H1 (cell line): ENCODE measurements at regions not wholly inside any gene's neighbourhood (a gene's known extent, or its start where the extent isn't known, plus 50 kb on each side); places are given as distances from the start of the nearest gene placed in this dataset.
A peak's percentile ranks its signal among the peaks of the same experiment; 100 is the strongest.

Source experiments
- CTCF ChIA-PET: fragments of 300-600 bp; sonication (Branson Sonifier 250); formaldehyde crosslinking; loops from one replicate; lab custom pipeline; 2021; ENCODE audit not compliant: partially characterized antibody; lab: Charles Lee
- POLR2A ChIA-PET: fragments of 300-600 bp; sonication (Branson Sonifier 250); formaldehyde crosslinking; loops from one replicate; lab custom pipeline; 2021; ENCODE audit warnings: inconsistent platforms; ENCODE audit not compliant: partially characterized antibody; lab: Charles Lee
- DNase-seq, 2 experiments: peaks; one replicate each; pipeline versions ENCODE4 v3.0.0 to v3.0.0-alpha.2; 2010 to 2022; ENCODE audit warnings: low spot score in 2 of 2, low read depth in 1 of 2, mixed read lengths in 1 of 2
- FAIRE-seq: peaks from 2 replicates; lab custom pipeline; 2011; peaks lifted over from hg19 to GRCh38; lab: Jason Lieb, UNC
- H2AFZ ChIP-seq: 2 replicates; pipeline ENCODE4 v1.8.1; 2012; ENCODE audit warnings: low read length, inconsistent platforms
- H2AK5ac ChIP-seq: 2 replicates; pipeline ENCODE4 v1.6.1; 2013; ENCODE audit warnings: low read depth, low read length
- H2BK120ac ChIP-seq: replicated peaks from 2 replicates; pipeline ENCODE3; 2013; ENCODE audit warnings: low read depth, low read length, inconsistent platforms
- H2BK12ac ChIP-seq: 2 replicates; pipeline ENCODE4 v1.6.1; 2013; ENCODE audit warnings: low read depth, low read length
- H2BK15ac ChIP-seq: 2 replicates; pipeline ENCODE4 v1.6.1; 2013; ENCODE audit warnings: low read length
- H2BK20ac ChIP-seq: 2 replicates; pipeline ENCODE4 v1.6.1; 2013; ENCODE audit warnings: low read length
- H2BK5ac ChIP-seq: 2 replicates; pipeline ENCODE4 v1.6.1; 2013; ENCODE audit warnings: low read depth, low read length
- H3K14ac ChIP-seq: 2 replicates; pipeline ENCODE4 v1.6.1; 2013; ENCODE audit warnings: inconsistent platforms; ENCODE audit not compliant: insufficient read length
- H3K18ac ChIP-seq: 2 replicates; pipeline ENCODE4 v1.6.1; 2013; ENCODE audit warnings: low read length; ENCODE audit errors: extremely low read depth
- H3K23ac ChIP-seq: 2 replicates; pipeline ENCODE4 v1.6.1; 2013; ENCODE audit warnings: inconsistent platforms; ENCODE audit not compliant: insufficient read length
- H3K23me2 ChIP-seq: 2 replicates; pipeline ENCODE4 v1.6.1; 2013; ENCODE audit warnings: low read depth, low read length
- H3K27ac ChIP-seq: 2 replicates; pipeline ENCODE4 v1.6.1; 2011; ENCODE audit warnings: low read depth, low read length, inconsistent platforms
- H3K27me3 ChIP-seq, 4 experiments: replicated peaks in 1 of 4; 1 replicate in 1 of 4; 2 replicates in 3 of 4; pipeline versions ENCODE4 v1.6.1 to v1.8.1; 2011 to 2013; ENCODE audit warnings: low read length in 3 of 4, mild to moderate bottlenecking in 3 of 4, inconsistent platforms in 2 of 4, mixed read lengths in 2 of 4, moderate library complexity in 1 of 4; ENCODE audit not compliant: control insufficient read depth in 3 of 4, insufficient read depth in 3 of 4; ENCODE audit errors: extremely low read depth in 1 of 4
- H3K36me3 ChIP-seq, 4 experiments: 2 replicates each; pipeline versions ENCODE4 v1.6.1 to v1.8.1; 2011 to 2013; ENCODE audit warnings: mild to moderate bottlenecking in 4 of 4, low read length in 3 of 4, moderate library complexity in 2 of 4, control low read depth in 1 of 4, inconsistent platforms in 1 of 4; ENCODE audit not compliant: insufficient read depth in 4 of 4, control insufficient read depth in 2 of 4
- H3K4ac ChIP-seq: replicated peaks from 2 replicates; pipeline ENCODE3; 2013; ENCODE audit warnings: low read length, low read depth, mixed read lengths, inconsistent platforms; ENCODE audit not compliant: insufficient read length
- H3K4me1 ChIP-seq, 4 experiments: replicated peaks in 1 of 4; 1 replicate in 1 of 4; 2 replicates in 3 of 4; pipeline versions ENCODE4 v1.6.1 to v1.8.1; 2011 to 2013; ENCODE audit warnings: low read length in 3 of 4, inconsistent platforms in 2 of 4, mixed read lengths in 1 of 4; ENCODE audit not compliant: insufficient read depth in 4 of 4, control insufficient read depth in 3 of 4
- H3K4me2 ChIP-seq, 2 experiments: 2 replicates each; pipeline versions ENCODE4 v1.6.1 to v1.8.1; 2011 to 2013; ENCODE audit warnings: low read depth in 2 of 2, low read length in 2 of 2, control low read depth in 1 of 2, inconsistent platforms in 1 of 2, mild to moderate bottlenecking in 1 of 2; ENCODE audit not compliant: insufficient read depth in 1 of 2
- H3K4me3 ChIP-seq, 4 experiments: fragments of 200-600, 300-600 bp in 1 of 4; sonication (generic), shearing (Covaris generic), sonication (Bioruptor Twin) in 1 of 4; 2 replicates each; pipeline versions ENCODE4 v1.5.1 to v1.8.1; 2011 to 2016; ENCODE audit warnings: low read length in 4 of 4, low read depth in 3 of 4, control low read depth in 2 of 4, inconsistent platforms in 2 of 4, mild to moderate bottlenecking in 2 of 4, mixed read lengths in 1 of 4, moderate library complexity in 1 of 4; ENCODE audit not compliant: insufficient read depth in 2 of 4; ENCODE audit errors: extremely low read depth in 1 of 4
- H3K56ac ChIP-seq: replicated peaks from 2 replicates; pipeline ENCODE3; 2013; ENCODE audit warnings: low read depth, mild to moderate bottlenecking, mixed read lengths, low read length, inconsistent platforms; ENCODE audit not compliant: insufficient read length
- H3K79me1 ChIP-seq: 2 replicates; pipeline ENCODE4 v1.6.1; 2013; ENCODE audit warnings: low read depth, low read length, control low read depth
- H3K79me2 ChIP-seq, 2 experiments: 2 replicates each; pipeline versions ENCODE4 v1.6.1 to v1.8.1; 2012 to 2013; ENCODE audit warnings: low read length in 2 of 2, mild to moderate bottlenecking in 2 of 2, inconsistent platforms in 1 of 2; ENCODE audit not compliant: insufficient read depth in 2 of 2, control insufficient read depth in 1 of 2
- H3K9ac ChIP-seq, 4 experiments: replicated peaks in 1 of 4; 1 replicate in 1 of 4; 2 replicates in 3 of 4; pipeline versions ENCODE4 v1.6.1 to v1.8.1; 2011 to 2013; ENCODE audit warnings: low read depth in 3 of 4, low read length in 3 of 4, control low read depth in 2 of 4, mild to moderate bottlenecking in 2 of 4, moderate library complexity in 2 of 4, inconsistent platforms in 1 of 4; ENCODE audit errors: extremely low read depth in 1 of 4
- H3K9me3 ChIP-seq, 2 experiments: 2 replicates each; pipeline versions ENCODE4 v1.6.1 to v1.8.1; 2012 to 2013; ENCODE audit warnings: mild to moderate bottlenecking in 2 of 2, moderate library complexity in 2 of 2, control low read depth in 1 of 2, inconsistent platforms in 1 of 2, low read depth in 1 of 2, low read length in 1 of 2, mixed read lengths in 1 of 2; ENCODE audit not compliant: insufficient read depth in 2 of 2
- H4K20me1 ChIP-seq, 2 experiments: replicated peaks in 1 of 2; 2 replicates each; pipeline versions ENCODE3 to v1.8.1; 2011 to 2013; ENCODE audit warnings: inconsistent platforms in 2 of 2, low read length in 2 of 2, mild to moderate bottlenecking in 1 of 2; ENCODE audit not compliant: insufficient read depth in 2 of 2, control insufficient read depth in 1 of 2
- H4K5ac ChIP-seq: 2 replicates; pipeline ENCODE4 v1.6.1; 2013; ENCODE audit warnings: low read length, low read depth, mixed read lengths, inconsistent platforms; ENCODE audit not compliant: insufficient read length
- H4K8ac ChIP-seq: 2 replicates; pipeline ENCODE4 v1.8.0; 2013; ENCODE audit warnings: mild to moderate bottlenecking, moderate library complexity, low read length, inconsistent platforms; ENCODE audit not compliant: insufficient read depth; ENCODE audit errors: extremely low read depth
- H4K91ac ChIP-seq: replicated peaks from 2 replicates; pipeline ENCODE3; 2013; ENCODE audit warnings: low read length, mixed read lengths, inconsistent platforms; ENCODE audit not compliant: insufficient read length
- ATF2 ChIP-seq: IDR thresholded peaks from 2 replicates; pipeline ENCODE4 v1.6.1; 2012; ENCODE audit warnings: low read length, inconsistent platforms
- CBX8 ChIP-seq: fragments of 300-800, 300-1000 bp; sonication (generic); IDR thresholded peaks from 2 replicates; pipeline ENCODE4 v1.7.1; 2016; ENCODE audit warnings: low read depth, low read length, borderline replicate concordance
- CEBPB ChIP-seq: IDR thresholded peaks from 2 replicates; pipeline ENCODE4 v1.6.1; 2012; ENCODE audit warnings: low read depth, low read length
- CTCF ChIP-seq, 3 experiments: IDR thresholded peaks; 1 replicate in 2 of 3; 2 replicates in 1 of 3; pipeline versions ENCODE4 v1.5.1 to v1.6.1; 2011; ENCODE audit warnings: low read length in 3 of 3, mild to moderate bottlenecking in 3 of 3, inconsistent platforms in 2 of 3, low read depth in 1 of 3, moderate library complexity in 1 of 3; ENCODE audit not compliant: insufficient read depth in 1 of 3; ENCODE audit errors: control extremely low read depth in 1 of 3
- PHF8 ChIP-seq: fragments of 200-600 bp; sonication (generic); conservative IDR thresholded peaks from 2 replicates; pipeline ENCODE4 v1.7.1; 2012; ENCODE audit warnings: low read depth, mild to moderate bottlenecking, inconsistent platforms, low read length, moderate library complexity
- RAD21 ChIP-seq, 2 experiments: IDR thresholded peaks in 1 of 2; conservative IDR thresholded peaks in 1 of 2; 2 replicates each; pipeline ENCODE4 v1.6.1; 2011; ENCODE audit warnings: low read depth in 2 of 2, low read length in 2 of 2, improper control_type of control experiment in 1 of 2, inconsistent platforms in 1 of 2, mild to moderate bottlenecking in 1 of 2, moderate library complexity in 1 of 2
- SIRT6 ChIP-seq: IDR thresholded peaks from one replicate; pipeline ENCODE4 v1.7.1; 2012; ENCODE audit warnings: low read length, inconsistent platforms
- WGBS, 2 experiments: shearing (Covaris generic) in 1 of 2; methylation state at CpG; one replicate each; pipeline versions ENCODE4 v1.1.6 to v1.1.7; 2013 to 2015; ENCODE audit warnings: low lambda C conversion rate in 2 of 2, mixed read lengths in 2 of 2, inconsistent platforms in 1 of 2, low coverage in 1 of 2, missing lambda C conversion rate in 1 of 2; ENCODE audit not compliant: insufficient replicate concordance in 2 of 2, insufficient coverage in 1 of 2, insufficient read length in 1 of 2; ENCODE audit errors: extremely low coverage in 1 of 2, missing lambda C conversion rate in 1 of 2; 5-methylcytosine and 5-hydroxymethylcytosine counted together

GRCh38 chr4:124111922-124112321, 600.6 kb downstream of the ANKRD50 start:
- TF ChIP-seq CBX8 (no peak), SIRT6 (no peak), CTCF (IDR thresholded peaks at IDR 0.05; ENCODE audit: control extremely low read depth in 1 of 3, insufficient read depth in 1 of 3, low read depth in 1 of 3, low read length in 3 of 3) (peak in 2 of 3 experiments; percentile 64 to 77; a peak in 3 of 4 replicates), ATF2 (no peak), PHF8 (no peak), CEBPB (no peak), RAD21 (IDR thresholded peaks at IDR 0.05 in 1 of 2, conservative IDR thresholded peaks at IDR 0.05 in 1 of 2; ENCODE audit: low read depth in 2 of 2, low read length in 2 of 2) (peak; percentile 96 to 98)
- Histone ChIP-seq H3K4ac (no peak overlapping the region), H3K36me3 (no peaks in the 10 kb centered on the region), H3K4me2 (no peak overlapping the region), H3K14ac (no peak overlapping the region), H2BK5ac (no peak overlapping the region), H3K23ac (no peak overlapping the region), H4K91ac (no peak overlapping the region), H3K27ac (no peak overlapping the region), H3K18ac (no peak overlapping the region), H2BK120ac (no peak overlapping the region), H2AFZ (no peak overlapping the region), H2BK12ac (no peak overlapping the region), H3K4me3 (no peak overlapping the region), H2AK5ac (no peak overlapping the region), H3K9me3 (no peaks in the 10 kb centered on the region), H3K79me1 (no peaks in the 10 kb centered on the region), H4K20me1 (no peaks in the 10 kb centered on the region), H2BK20ac (no peak overlapping the region), H3K4me1 (no peaks in the 10 kb centered on the region), H4K8ac (no peak overlapping the region), H3K79me2 (no peaks in the 10 kb centered on the region), H3K56ac (no peak overlapping the region), H3K23me2 (no peaks in the 10 kb centered on the region), H3K27me3 (no peaks in the 10 kb centered on the region), H2BK15ac (no peak overlapping the region), H3K9ac (no peak overlapping the region), H4K5ac (no peak overlapping the region)
- ChIA-PET CTCF (interaction anchor here (0.6 to 5.5 kb wide), 6 partner anchors 10 to 706 kb away, joined by 3 to 25 read pairs (median 3); no protein-coding TSS in a partner anchor), POLR2A (no interaction called here)
- DNase-seq, result peak in 1 of 2 experiments; percentile 10
- 58% methylated on average over 2 of the region's 2 CpGs; no CpG with 5 or more reads in 1 of the 2 experiments for WGBS, 2 experiments
- FAIRE-seq, result peak; percentile 93
